GM18502 (cell line): ENCODE measurements at regions not wholly inside any gene's neighbourhood (a gene's known extent, or its start where the extent isn't known, plus 50 kb on each side); places are given as distances from the start of the nearest gene placed in this dataset.
"Not testable (repeated sequence)": the region's sequence is repeated elsewhere in the genome, so short reads cannot be mapped to it uniquely, and the experiment has no call there.

Source experiments
- ATAC-seq: cut with Tn5 transposase; IDR thresholded peaks from one replicate; pipeline ENCODE4 v1.9.1; 2021; ENCODE audit warnings: mild to moderate bottlenecking; ENCODE audit not compliant: unreplicated experiment, poor library complexity

GRCh38 chr22:25448435-25449051 lies 115.9 kb upstream of the GRK3 start:
- peak; percentile 43 for ATAC-seq

- no peak for ATAC-seq
Measured at GRCh38 chr22:25449781-25450317, 114.6 kb upstream of the GRK3 start.

DNA sequence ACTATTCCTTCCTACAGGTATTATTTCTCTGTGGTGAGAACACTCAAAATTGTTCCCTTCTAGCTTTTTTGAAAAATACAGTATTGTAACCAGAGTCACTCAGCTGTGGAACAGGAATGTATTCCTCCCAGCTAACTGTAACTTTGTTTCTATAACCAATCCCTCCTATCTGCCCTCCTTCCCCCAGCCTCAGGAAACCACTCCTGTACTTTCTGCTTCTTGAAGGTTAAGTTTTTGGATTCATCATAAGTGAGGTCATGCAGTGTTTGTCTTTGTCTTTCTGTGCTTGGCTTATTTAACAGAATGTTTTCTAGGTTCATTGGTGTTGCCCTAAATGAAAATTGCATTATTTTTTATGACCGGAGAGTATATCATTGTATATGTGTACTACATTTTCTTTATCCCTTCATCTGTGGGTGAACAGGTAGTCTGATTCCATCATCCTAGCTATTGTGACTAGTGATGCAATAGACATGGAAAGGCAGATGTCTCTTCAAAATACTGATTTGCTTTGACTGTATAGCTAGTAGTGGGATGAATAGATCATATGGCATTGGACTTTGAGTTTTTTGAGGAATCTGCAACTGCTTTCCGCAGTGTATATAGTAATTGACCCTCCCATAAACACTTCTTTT lies 112.9 kb upstream of the GRK3 start:
- ATAC-seq = no peak

- ATAC-seq = no peak
Measured at GRCh38 chr22:25452116-25452700, 112.3 kb upstream of the GRK3 start.

GRCh38 chr22:25453058-25453457 lies 111.4 kb upstream of the GRK3 start:
- ATAC-seq = no peak

- ATAC-seq = no peak
Measured at GRCh38 chr22:25453557-25453956, 110.9 kb upstream of the GRK3 start.

- ATAC-seq = not testable (repeated sequence)
Measured at GRCh38 chr22:25456300-25457043, 108.0 kb upstream of the GRK3 start.

GRCh38 chr22:25458631-25459030 lies 105.8 kb upstream of the GRK3 start:
- not testable (repeated sequence) for ATAC-seq

DNA sequence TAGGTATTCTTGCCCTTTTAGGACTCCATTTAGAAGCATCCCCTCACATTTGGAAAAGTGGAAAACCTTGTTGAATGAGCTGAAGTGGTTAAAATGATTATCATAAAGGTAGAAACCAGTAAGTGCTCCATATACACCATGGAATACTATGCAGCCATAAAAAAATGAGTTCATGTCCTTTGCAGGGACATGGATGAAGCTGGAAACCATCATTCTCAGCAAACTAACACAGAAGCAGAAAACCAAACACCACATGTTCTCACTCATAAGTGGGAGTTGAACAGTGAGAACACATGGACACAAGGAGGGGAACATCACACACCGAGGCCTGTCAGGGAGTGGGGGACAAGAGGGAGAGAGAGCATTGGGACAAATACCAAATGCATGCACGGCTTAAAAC lies 103.8 kb upstream of the GRK3 start:
- ATAC-seq = not testable (repeated sequence)

DNA sequence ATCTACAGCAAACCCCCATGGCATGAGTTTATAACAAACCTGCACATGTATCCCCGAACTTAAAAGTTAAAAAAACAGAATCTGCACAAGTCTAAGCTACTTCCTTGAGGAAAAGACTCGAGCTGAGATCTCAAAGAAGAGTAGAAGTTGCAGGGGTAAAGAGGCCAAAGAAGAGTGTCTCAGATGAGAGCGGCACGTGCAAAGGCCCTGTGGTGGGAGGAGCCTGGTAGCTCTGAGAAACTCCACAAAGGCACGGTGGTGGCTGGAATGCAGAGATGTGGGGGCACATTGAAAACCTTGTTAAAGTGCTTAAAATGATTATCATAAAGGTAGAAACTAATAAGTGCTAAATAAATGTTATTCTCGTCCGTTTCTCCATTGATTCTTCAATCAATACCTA lies 103.2 kb upstream of the GRK3 start:
- no peak for ATAC-seq

GRCh38 chr22:25462474-25463346 lies 101.8 kb upstream of the GRK3 start:
- peak; percentile 58 for ATAC-seq

GRCh38 chr22:25463347-25463628 lies 101.2 kb upstream of the GRK3 start:
- not testable (repeated sequence) for ATAC-seq

DNA sequence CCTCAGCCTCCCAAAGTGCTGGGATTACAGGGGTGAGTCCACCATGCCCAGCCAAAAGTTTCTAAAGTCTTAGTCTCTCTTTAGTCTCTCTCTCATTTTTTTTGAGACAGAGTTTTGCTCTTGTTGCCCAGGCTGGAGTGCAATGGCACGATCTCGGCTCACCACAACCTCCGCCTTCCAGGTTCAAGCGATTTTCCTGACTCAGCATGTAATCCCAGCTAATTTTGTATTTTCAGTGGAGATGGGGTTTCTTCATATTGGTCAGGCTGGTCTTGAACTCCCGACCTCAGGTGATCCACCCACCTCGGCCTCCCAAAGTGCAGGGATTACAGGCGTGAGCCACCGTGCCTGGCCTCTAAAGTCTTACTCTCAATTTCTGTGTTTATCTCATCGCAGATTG lies 100.1 kb upstream of the GRK3 start:
- ATAC-seq = not testable (repeated sequence)

DNA sequence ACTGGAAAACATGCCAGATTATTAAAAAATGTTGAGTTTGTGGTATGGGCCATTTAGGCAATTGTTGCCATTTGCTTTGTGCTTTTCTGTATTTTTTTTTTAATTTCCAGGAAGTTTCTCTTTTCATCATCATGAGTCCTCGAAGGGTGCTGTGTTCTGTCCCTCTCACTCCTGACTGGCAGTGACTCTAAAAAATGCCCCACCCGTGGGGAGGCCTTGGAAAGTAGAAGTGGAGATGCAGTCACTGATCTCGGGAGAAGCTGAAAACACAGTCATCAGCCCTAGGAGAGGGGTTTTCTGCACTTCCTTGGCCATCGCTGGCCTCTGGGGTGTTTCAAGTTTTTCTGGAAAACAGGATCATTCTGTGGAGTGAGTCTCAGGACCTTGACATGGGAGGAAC lies 98.5 kb upstream of the GRK3 start:
- no peak for ATAC-seq

DNA sequence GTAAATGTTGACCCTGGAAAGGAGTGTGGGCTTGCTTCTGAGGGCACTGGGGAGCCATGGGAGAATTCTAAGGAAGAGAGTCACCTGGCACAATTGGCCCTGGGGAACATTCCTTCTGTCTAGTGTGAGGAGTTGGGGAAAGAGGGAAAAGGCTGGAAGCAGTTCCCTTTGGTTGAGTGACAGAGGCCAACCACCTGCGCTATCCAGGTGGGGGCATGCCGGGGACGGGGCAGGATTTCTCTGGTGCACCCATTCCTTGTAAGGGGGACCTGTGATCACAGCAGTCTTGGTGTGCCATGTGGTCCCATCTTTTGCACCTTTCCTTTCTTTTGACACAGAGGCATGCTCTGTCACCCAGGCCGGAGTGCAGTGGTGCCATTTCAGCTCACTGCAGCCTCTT lies 92.1 kb upstream of the GRK3 start:
- no peak for ATAC-seq

- no peak for ATAC-seq
Measured at GRCh38 chr22:25475257-25476022, 89.0 kb upstream of the GRK3 start.

DNA sequence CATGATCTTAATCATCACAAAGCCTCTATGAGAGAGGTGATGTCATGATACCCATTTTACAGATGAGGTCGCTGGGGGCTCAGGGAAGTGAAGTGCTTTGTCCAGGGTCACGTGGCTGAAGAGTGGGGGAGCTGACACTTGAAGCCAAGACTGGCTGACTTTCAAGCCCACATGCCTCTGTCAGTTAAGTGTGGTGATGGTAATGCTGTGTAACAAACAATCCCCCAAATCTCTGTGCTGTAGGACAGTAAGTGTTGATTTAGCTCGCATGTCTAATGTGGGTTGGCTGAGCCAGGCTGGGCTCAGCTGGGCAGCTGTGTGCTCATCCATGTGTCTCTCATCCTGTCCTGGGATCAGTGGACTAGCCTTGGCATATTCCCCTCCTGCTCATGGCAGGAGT lies 87.1 kb upstream of the GRK3 start:
- ATAC-seq = no peak

- ATAC-seq = no peak
Measured at GRCh38 chr22:25478111-25478510, 86.4 kb upstream of the GRK3 start.

DNA sequence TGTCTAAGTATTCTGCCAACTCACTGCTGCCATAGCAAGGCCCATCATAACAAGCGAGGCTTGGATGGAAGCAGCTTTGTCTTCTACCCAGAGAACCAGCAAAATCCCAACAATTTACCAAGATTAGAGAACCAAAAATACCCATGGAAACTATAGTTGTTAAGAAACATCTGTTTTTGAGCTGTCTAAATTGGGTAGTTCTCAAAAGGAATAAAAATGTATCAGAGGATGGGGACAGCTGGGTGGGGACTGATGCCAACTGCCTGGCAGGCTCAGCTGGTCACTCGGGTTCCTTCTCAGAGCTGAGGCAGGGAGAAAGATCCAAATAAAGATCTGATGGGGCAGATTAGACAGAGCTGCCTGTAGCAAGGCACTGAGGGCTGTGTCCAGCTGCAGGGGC lies 85.9 kb upstream of the GRK3 start:
- no peak for ATAC-seq

DNA sequence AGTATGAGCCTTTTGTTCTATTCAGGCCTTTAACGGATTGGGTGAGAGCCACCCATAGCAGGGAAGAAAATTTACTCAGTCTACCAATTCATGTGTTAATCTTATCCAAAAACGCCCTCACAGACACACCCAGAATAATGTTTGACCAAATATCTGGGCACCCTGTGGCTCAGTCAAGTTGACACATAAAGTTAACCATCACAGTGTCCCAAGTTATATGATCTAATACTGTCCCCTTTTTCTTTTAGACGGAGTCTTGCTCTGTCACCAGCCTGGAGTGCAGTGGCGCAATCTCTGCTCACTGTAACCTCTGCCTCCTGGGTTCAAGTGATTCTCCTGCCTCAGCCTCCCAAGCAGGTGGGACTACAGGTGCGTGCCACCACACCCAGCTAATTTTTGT lies 83.6 kb upstream of the GRK3 start:
- not testable (repeated sequence) for ATAC-seq
